Kidney (tissue), 13 donors: ENCODE measurements at regions not wholly inside any gene's neighbourhood (a gene's known extent, or its start where the extent isn't known, plus 50 kb on each side); places are given as distances from the start of the nearest gene placed in this dataset.

Experiments used
- DNase-seq, 5 donors: peaks; one replicate each; pipeline ENCODE4 v3.0.0-alpha.2; 2013 to 2020
- FAIRE-seq: peaks from 2 replicates; lab custom pipeline; 2012; peaks lifted over from hg19 to GRCh38; lab: Jason Lieb, UNC
- H3K27ac ChIP-seq, 2 donors: one replicate each; pipeline ENCODE4 v1.7.0; 2013; ENCODE audit warnings: low read depth in 2 of 2, low read length in 2 of 2, inconsistent platforms in 1 of 2
- H3K27me3 ChIP-seq: one replicate; pipeline ENCODE4 v1.7.1; 2013; ENCODE audit warnings: low read length, inconsistent platforms; ENCODE audit not compliant: control insufficient read depth, insufficient read depth
- H3K36me3 ChIP-seq, 3 donors: one replicate each; pipeline versions ENCODE4 v1.7.0 to v1.7.1; 2013; ENCODE audit warnings: low read length in 3 of 3, control low read depth in 1 of 3, inconsistent platforms in 1 of 3; ENCODE audit not compliant: insufficient read depth in 3 of 3, control insufficient read depth in 2 of 3
- H3K4me1 ChIP-seq, 3 donors: one replicate each; pipeline versions ENCODE4 v1.7.0 to v1.7.1; 2013; ENCODE audit warnings: low read length in 3 of 3, inconsistent platforms in 1 of 3, low read depth in 1 of 3; ENCODE audit not compliant: control insufficient read depth in 2 of 3, insufficient read depth in 2 of 3
- H3K4me3 ChIP-seq, 3 donors: one replicate each; pipeline versions ENCODE4 v1.7.0 to v1.8.1; 2013; ENCODE audit warnings: low read length in 3 of 3, control low read depth in 1 of 3, inconsistent platforms in 1 of 3
- H3K9ac ChIP-seq, 3 donors: one replicate each; pipeline versions ENCODE4 v1.7.0 to v1.7.1; 2013; ENCODE audit warnings: low read length in 3 of 3, control low read depth in 1 of 3, inconsistent platforms in 1 of 3
- H3K9me3 ChIP-seq, 3 donors: one replicate each; pipeline versions ENCODE4 v1.7.0 to v1.7.1; 2013; ENCODE audit warnings: low read length in 3 of 3, control low read depth in 1 of 3, inconsistent platforms in 1 of 3; ENCODE audit not compliant: control insufficient read depth in 2 of 3, insufficient read depth in 1 of 3
- CTCF ChIP-seq: IDR thresholded peaks from 3 replicates; pipeline ENCODE4 v1.5.1; 2012; ENCODE audit warnings: mild to moderate bottlenecking, moderate library complexity, borderline replicate concordance; ENCODE audit not compliant: insufficient read depth; ENCODE audit errors: extremely low read depth
- intact Hi-C: fragments of 100-400 bp; cut with DNase I; formaldehyde crosslinking; loops from one replicate; pipeline ENCODE4 v1.11.1; 2022
- donor health status: control.
- donor health status: control.
- donor health status: control.
- donor health status: control.
- donor health status: control.
- donor health status: DM: yes; HTN: yes; CAD: no.
- donor health status: Normal renal cell carcinoma (clear cell type).

GRCh38 chrY:14300775-14301174, 223.6 kb upstream of the NLGN4Y start:
- Histone ChIP-seq H3K4me1 (no peaks in the 10 kb centered on the region), H3K9ac (no peak overlapping the region), H3K27ac (no peak overlapping the region), H3K36me3 (no peaks in the 10 kb centered on the region), H3K27me3 (no peaks in the 10 kb centered on the region), H3K9me3 (no peaks in the 10 kb centered on the region), H3K4me3 (no peak overlapping the region)
- FAIRE-seq: no peak
- TF ChIP-seq CTCF: no peak
- intact Hi-C loops: no loop called here
- DNase-seq: no peak

- intact Hi-C loops: no loop called here
Observed at GRCh38 chrY:14301552-14301951, 222.8 kb upstream of the NLGN4Y start.

DNA sequence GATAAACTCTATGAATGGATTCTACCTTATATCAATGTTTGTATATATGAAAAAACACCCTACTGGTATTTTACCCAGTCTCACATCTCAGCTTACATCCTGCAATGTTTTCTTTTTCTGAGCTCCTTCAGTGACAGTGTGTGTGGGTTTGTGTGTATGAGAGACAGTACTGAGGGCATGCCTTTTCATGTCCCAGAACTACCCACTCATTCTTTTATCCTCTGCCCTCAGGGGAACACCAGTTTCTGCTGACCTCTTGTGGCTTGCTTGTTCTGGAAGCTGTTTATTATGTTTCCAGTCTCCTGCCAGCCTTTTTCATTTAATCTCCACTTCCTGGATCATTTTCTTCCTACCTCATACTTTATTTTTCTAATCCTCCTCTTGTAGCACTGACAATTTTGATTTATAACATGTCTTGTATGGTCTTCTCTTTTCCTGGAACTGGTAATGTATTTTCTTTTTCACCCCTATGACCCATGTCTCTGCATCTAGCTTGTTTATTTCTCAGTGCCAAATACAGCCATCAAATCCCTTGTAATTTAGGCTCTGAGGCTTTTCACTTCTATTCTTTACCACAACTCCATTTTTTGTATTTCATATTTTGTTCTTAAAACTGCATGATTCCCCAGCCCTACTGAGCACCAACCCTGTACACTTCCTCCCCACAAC, 195.5 kb upstream of the NLGN4Y start:
- DNase-seq (peak in 1 of 5 donors; percentile 53), FAIRE-seq (no peak)
- peak; percentile 13 for TF ChIP-seq CTCF
- Histone ChIP-seq H3K4me3 (no peak overlapping the region), H3K9ac (no peak overlapping the region), H3K27me3 (no peaks in the 10 kb centered on the region), H3K4me1 (no peaks in the 10 kb centered on the region), H3K9me3 (no peaks in the 10 kb centered on the region), H3K27ac (no peak overlapping the region), H3K36me3 (no peaks in the 10 kb centered on the region)
- intact Hi-C loops: no loop called here

More at GRCh38 chrY:14301552-14301951, 222.8 kb upstream of the NLGN4Y start:
- no peaks in the 10 kb centered on the region for H3K27me3 ChIP-seq
- FAIRE-seq (no peak), DNase-seq (no peak)
- no peak overlapping the region for H3K4me3 ChIP-seq
- TF ChIP-seq CTCF: no peak
- H3K9me3 ChIP-seq: no peaks in the 10 kb centered on the region
- H3K36me3 ChIP-seq: no peaks in the 10 kb centered on the region
- no peak overlapping the region for H3K9ac ChIP-seq
- no peaks in the 10 kb centered on the region for H3K4me1 ChIP-seq
- H3K27ac ChIP-seq: no peak overlapping the region

- no peak overlapping the region for H3K27ac ChIP-seq
- H3K4me3 ChIP-seq: no peak overlapping the region
- H3K4me1 ChIP-seq: no peaks in the 10 kb centered on the region
- H3K9me3 ChIP-seq: no peaks in the 10 kb centered on the region
- FAIRE-seq: no peak
- no peak overlapping the region for H3K9ac ChIP-seq
- no peaks in the 10 kb centered on the region for H3K27me3 ChIP-seq
- intact Hi-C loops: no loop called here
- H3K36me3 ChIP-seq: no peaks in the 10 kb centered on the region
- DNase-seq: no peak
- no peak for TF ChIP-seq CTCF
Observed at GRCh38 chrY:14330362-14330761, 194.0 kb upstream of the NLGN4Y start.
